HG03521 (cell line): ENCODE measurements at regions not wholly inside any gene's neighbourhood (a gene's known extent, or its start where the extent isn't known, plus 50 kb on each side); places are given as distances from the start of the nearest gene placed in this dataset.

ENCODE experiments used
- ATAC-seq: cut with Tn5 transposase; IDR thresholded peaks from one replicate; pipeline ENCODE4 v1.9.1; 2021; ENCODE audit warnings: mild to moderate bottlenecking, moderate library complexity; ENCODE audit not compliant: unreplicated experiment

DNA sequence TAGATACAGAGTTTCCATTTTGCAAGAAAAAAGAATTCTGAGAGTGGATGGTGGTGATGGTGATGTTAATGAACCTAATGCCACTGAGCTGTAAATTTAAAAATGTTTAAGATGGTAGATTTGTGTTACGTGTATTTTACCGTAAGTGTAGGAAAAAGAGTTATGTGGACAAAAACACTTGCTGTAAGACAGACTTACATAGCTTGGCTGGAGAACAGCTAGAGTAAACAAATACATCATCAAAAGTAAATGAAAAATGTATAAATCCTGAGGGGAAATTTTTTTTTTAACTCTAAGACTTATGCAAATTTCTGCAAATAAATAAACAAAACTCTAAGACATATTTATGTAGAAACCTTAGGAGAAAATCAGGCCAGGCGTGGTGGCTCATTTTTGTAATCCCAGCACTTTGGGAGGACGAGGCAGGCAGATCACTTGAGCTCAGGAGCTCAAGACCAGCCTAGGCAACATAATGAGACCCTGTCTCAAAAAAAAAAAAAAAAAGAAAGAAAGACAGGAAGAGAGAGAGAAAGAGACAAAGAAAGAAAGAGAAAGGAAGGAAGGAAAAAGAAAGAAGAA, 66.2 kb upstream of the CDK13 start:
- no peak for ATAC-seq

GRCh38 chr7:39888171-39888853, 61.7 kb upstream of the CDK13 start:
- no peak for ATAC-seq

DNA sequence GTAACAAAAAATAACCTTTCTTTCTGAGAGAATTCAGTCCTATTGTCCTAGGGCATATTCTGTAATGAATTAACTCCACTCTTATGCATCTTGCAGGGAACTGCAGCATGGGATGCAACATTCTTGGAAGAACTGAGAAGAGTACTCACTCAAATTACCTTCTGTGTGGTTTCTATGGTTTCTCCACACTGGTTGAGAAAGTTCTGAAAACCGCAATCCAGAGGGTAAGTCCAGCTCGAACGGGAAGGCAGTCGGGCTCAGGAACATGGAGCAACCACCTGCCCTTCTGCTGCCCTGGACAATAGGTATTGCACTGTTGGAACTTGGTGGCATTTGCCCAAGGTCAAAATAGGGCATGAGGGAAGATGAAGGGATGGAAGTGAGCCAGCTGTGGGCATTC, 59.6 kb upstream of the CDK13 start:
- no peak for ATAC-seq

GRCh38 chr7:39891894-39892293, 58.2 kb upstream of the CDK13 start:
- ATAC-seq, result no peak

DNA sequence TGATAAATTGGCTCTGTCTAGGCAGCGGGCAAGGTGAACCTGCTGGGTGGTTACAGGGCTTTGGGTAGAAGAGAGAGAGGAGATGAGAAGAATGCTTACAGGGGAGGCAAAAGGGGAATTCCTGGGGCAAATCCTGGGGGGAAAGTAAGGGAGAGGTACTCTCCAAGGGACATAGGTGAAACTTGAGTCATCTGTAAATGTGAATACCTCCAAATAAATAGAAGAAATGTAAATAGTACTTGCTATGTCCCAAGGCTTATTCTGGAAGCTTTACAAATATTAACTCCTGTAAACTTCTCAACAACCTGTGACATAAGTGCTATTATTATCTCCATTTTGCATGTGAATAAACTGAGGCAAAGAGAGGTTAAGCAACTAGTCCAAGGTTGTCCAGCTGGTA, 57.7 kb upstream of the CDK13 start:
- ATAC-seq, result no peak

DNA sequence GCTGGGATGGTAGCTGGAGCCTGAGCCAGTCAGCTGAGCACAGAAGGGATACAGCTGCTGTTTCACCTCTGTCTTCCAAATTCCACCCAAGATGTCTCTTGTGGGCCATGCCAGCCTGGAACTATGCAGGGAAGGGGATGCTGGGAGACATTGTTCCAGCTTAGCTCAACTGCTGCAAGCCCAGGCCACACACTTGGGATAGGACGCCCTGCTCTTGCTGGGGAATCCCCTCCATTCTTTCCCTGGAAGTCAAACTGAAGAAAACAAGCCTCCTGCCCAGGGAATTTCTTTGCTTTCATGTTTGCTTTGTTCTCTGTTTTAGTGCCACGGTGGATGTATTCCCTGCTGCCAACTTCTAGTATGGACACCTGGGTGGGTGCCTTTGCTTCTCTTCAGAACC, 55.2 kb upstream of the CDK13 start:
- ATAC-seq, result no peak

DNA sequence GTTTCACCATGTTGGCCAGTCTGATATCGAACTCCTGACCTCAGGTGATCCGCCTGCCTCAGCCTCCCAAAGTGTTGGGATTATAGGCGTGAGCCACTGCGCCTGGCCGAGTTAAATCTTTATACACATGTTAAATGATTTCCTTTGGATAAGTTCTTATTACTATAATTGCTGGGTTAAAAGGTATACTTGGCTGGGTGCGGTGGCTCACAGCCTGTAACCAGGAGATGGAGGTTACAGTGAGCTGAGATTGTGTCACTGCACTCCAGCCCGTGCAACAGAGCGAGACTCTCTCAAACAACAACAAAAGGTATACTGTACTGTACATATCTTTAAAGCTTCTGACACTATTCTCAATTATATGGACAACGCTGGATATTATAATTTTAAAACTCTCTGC, 53.2 kb upstream of the CDK13 start:
- no peak for ATAC-seq

DNA sequence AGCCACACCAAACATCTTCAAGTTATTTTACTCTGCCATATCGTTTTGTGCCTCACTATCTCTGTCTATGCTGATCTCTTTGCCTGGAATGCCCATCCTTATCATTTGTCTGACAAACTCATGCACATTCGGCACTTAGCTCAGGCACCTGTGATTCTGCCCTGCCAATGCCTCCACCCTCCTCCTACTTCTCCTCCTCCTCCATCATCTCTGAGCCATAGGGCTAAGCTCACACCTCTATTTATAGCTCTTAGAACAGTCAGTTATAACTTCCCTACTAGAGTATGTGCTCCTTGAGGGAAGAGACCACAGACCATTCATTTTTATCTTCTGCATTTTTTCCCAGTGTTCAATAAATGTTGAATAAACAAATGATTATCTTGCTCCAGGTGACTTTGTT, 51.2 kb upstream of the CDK13 start:
- ATAC-seq, result no peak
